ENCODE measurements at regions not wholly inside any gene's neighbourhood (a gene's known extent, or its start where the extent isn't known, plus 50 kb on each side); places are given as distances from the start of the nearest gene placed in this dataset.

GRCh38 chr12:125573271-125573670 lies 508.0 kb downstream of the AACS start:
- H3F3A ChIP-seq (ENCODE audit: insufficient read depth, low read length, poor library complexity, severe bottlenecking) = no peaks in the 10 kb centered on the region
- no peak overlapping the region for H3K9ac ChIP-seq (ENCODE audit: low read length)
- no peaks in the 10 kb centered on the region for H4K20me1 ChIP-seq (ENCODE audit: insufficient read depth)
- no peak overlapping the region for H3K4me3 ChIP-seq (ENCODE audit: low read length)
- no peaks in the 10 kb centered on the region for H3K36me3 ChIP-seq (ENCODE audit: insufficient read depth, low read length)
- H3K79me2 ChIP-seq (replicated peaks; ENCODE audit: insufficient read depth, low read length) = no peaks in the 10 kb centered on the region
- no peaks in the 10 kb centered on the region for H3K27me3 ChIP-seq (ENCODE audit: insufficient read depth, low read depth, low read length)
- no peaks in the 10 kb centered on the region for H3K9me3 ChIP-seq (ENCODE audit: low read length)
- no peak overlapping the region for H2AFZ ChIP-seq (ENCODE audit: low read depth, low read length)
- H3K9me2 ChIP-seq (ENCODE audit: insufficient read depth, low read length) = no peaks in the 10 kb centered on the region
- H3K4me2 ChIP-seq (ENCODE audit: low read length) = no peak overlapping the region
- TF ChIP-seq POLR2AphosphoS5 (IDR thresholded peaks at IDR 0.05) (no peak), SMC3 (conservative IDR thresholded peaks at IDR 0.05; ENCODE audit: poor library complexity) (no peak), CTCF (IDR thresholded peaks at IDR 0.05; ENCODE audit: poor library complexity, severe bottlenecking) (no peak), REST (IDR thresholded peaks at IDR 0.05; ENCODE audit: borderline replicate concordance) (no peak), TAF1 (IDR thresholded peaks at IDR 0.05; ENCODE audit: low read depth) (no peak), EZH2 (IDR thresholded peaks at IDR 0.05; ENCODE audit: borderline replicate concordance, insufficient read depth, low read length, poor library complexity, severe bottlenecking) (no peak), RAD21 (conservative IDR thresholded peaks at IDR 0.05) (no peak), EP300 (conservative IDR thresholded peaks at IDR 0.05; ENCODE audit: poor library complexity, severe bottlenecking) (no peak), MXI1 (conservative IDR thresholded peaks at IDR 0.05; ENCODE audit: poor library complexity, severe bottlenecking) (no peak)
- H3K27ac ChIP-seq (ENCODE audit: low read length) = no peak overlapping the region

GRCh38 chr12:125577334-125577733 lies 512.1 kb downstream of the AACS start:
- Histone ChIP-seq H3K9me2 (ENCODE audit: insufficient read depth, low read length) (no peaks in the 10 kb centered on the region), H3K79me2 (replicated peaks; ENCODE audit: insufficient read depth, low read length) (no peaks in the 10 kb centered on the region), H4K20me1 (ENCODE audit: insufficient read depth) (no peaks in the 10 kb centered on the region), H3K9me3 (ENCODE audit: low read length) (no peaks in the 10 kb centered on the region), H3K4me3 (ENCODE audit: low read length) (no peak overlapping the region), H2AFZ (ENCODE audit: low read depth, low read length) (no peak overlapping the region), H3K27ac (ENCODE audit: low read length) (no peak overlapping the region), H3K4me2 (ENCODE audit: low read length) (no peak overlapping the region), H3F3A (ENCODE audit: insufficient read depth, low read length, poor library complexity, severe bottlenecking) (no peaks in the 10 kb centered on the region), H3K36me3 (ENCODE audit: insufficient read depth, low read length) (no peaks in the 10 kb centered on the region), H3K27me3 (ENCODE audit: insufficient read depth, low read depth, low read length) (no peaks in the 10 kb centered on the region), H3K9ac (ENCODE audit: low read length) (no peak overlapping the region)
- TF ChIP-seq TAF1 (IDR thresholded peaks at IDR 0.05; ENCODE audit: low read depth) (no peak), CTCF (IDR thresholded peaks at IDR 0.05; ENCODE audit: poor library complexity, severe bottlenecking) (no peak), MXI1 (conservative IDR thresholded peaks at IDR 0.05; ENCODE audit: poor library complexity, severe bottlenecking) (no peak), REST (IDR thresholded peaks at IDR 0.05; ENCODE audit: borderline replicate concordance) (no peak), EP300 (conservative IDR thresholded peaks at IDR 0.05; ENCODE audit: poor library complexity, severe bottlenecking) (no peak), EZH2 (IDR thresholded peaks at IDR 0.05; ENCODE audit: borderline replicate concordance, insufficient read depth, low read length, poor library complexity, severe bottlenecking) (no peak), SMC3 (conservative IDR thresholded peaks at IDR 0.05; ENCODE audit: poor library complexity) (no peak), RAD21 (conservative IDR thresholded peaks at IDR 0.05) (no peak)
